HepG2 (cell line): ENCODE measurements at regions not wholly inside any gene's neighbourhood (a gene's known extent, or its start where the extent isn't known, plus 50 kb on each side); places are given as distances from the start of the nearest gene placed in this dataset.

Source experiments
- ATAC-seq: fragments of 200-7000 bp; cut with Tn5 transposase; 3 replicates; pipeline ENCODE4 v1.9.1; 2020; ENCODE audit warnings: mild to moderate bottlenecking, moderate library complexity
- BruUV-seq: library from RNA; stranded (reverse); fragments of 400-500 nt; replicated peaks from 2 replicates; lab custom pipeline; 2021; lab: Mats Ljungman, UMichigan
- CTCF ChIA-PET: fragments of 300-600 bp; formaldehyde crosslinking; extraction: SDS; loops from one replicate; lab custom pipeline; 2021; ENCODE audit warnings: low total read pairs, inconsistent platforms, low intra/inter-chr PET ratio; lab: Yijun Ruan, JAX
- POLR2A ChIA-PET: fragments of 350-600 bp; sonication (Branson Sonifier 250); formaldehyde crosslinking; loops from one replicate; lab custom pipeline; 2020; ENCODE audit warnings: antibody characterized with exemption, inconsistent platforms; lab: Yijun Ruan, JAX
- DNase-seq: peaks from one replicate; pipeline ENCODE4 v3.0.0-alpha.2; 2015; ENCODE audit warnings: low spot score
- FAIRE-seq: peaks from 3 replicates; lab custom pipeline; 2011; peaks lifted over from hg19 to GRCh38; lab: Jason Lieb, UNC
- H2AFZ ChIP-seq: one replicate; pipeline ENCODE4 v1.6.1; 2011; ENCODE audit warnings: low read length, inconsistent platforms
- H3K27ac ChIP-seq: fragments of 300-600 bp; 3 replicates; pipeline ENCODE4 v1.8.0; 2011; ENCODE audit warnings: mixed run types, mild to moderate bottlenecking, mixed read lengths, low read length, inconsistent platforms; ENCODE audit not compliant: insufficient read depth; ENCODE audit errors: extremely low read length
- H3K27me3 ChIP-seq, 2 experiments: fragments of 200-600 bp in 1 of 2; 2 replicates in 1 of 2; 3 replicates in 1 of 2; pipeline versions ENCODE4 v1.6.0 to v1.8.0; 2011; ENCODE audit warnings: low read length in 2 of 2, mild to moderate bottlenecking in 2 of 2, moderate library complexity in 2 of 2, inconsistent platforms in 1 of 2; ENCODE audit not compliant: insufficient read depth in 2 of 2, control insufficient read depth in 1 of 2
- H3K36me3 ChIP-seq, 2 experiments: fragments of 200-600 bp in 1 of 2; replicated peaks in 1 of 2; 2 replicates in 1 of 2; 3 replicates in 1 of 2; pipeline versions ENCODE4 v1.5.1 to v1.8.0; 2011; ENCODE audit warnings: low read length in 2 of 2, inconsistent platforms in 1 of 2; ENCODE audit not compliant: insufficient read depth in 2 of 2, control insufficient read depth in 1 of 2
- H3K4me1 ChIP-seq: 2 replicates; pipeline ENCODE4 v1.5.1; 2012; ENCODE audit warnings: low read length, inconsistent platforms; ENCODE audit not compliant: insufficient read depth
- H3K4me2 ChIP-seq: 2 replicates; pipeline ENCODE4 v1.6.0; 2011; ENCODE audit warnings: low read depth, low read length, inconsistent platforms
- H3K4me3 ChIP-seq, 3 experiments: fragments of 200-600 bp in 1 of 3; sonication (generic), shearing (Covaris generic) in 1 of 3; replicated peaks in 1 of 3; 2 replicates each; pipeline ENCODE4 v1.5.1; 2011 to 2016; ENCODE audit warnings: low read length in 3 of 3, inconsistent platforms in 2 of 3, low read depth in 2 of 3, mild to moderate bottlenecking in 2 of 3, control low read depth in 1 of 3, mixed read lengths in 1 of 3; ENCODE audit not compliant: insufficient read depth in 1 of 3
- H3K79me2 ChIP-seq: one replicate; pipeline ENCODE4 v1.6.1; 2011; ENCODE audit warnings: low read length, inconsistent platforms; ENCODE audit not compliant: insufficient read depth
- H3K9ac ChIP-seq: 2 replicates; pipeline ENCODE4 v1.6.0; 2011; ENCODE audit warnings: mild to moderate bottlenecking, low read depth, low read length, inconsistent platforms; ENCODE audit not compliant: insufficient read depth
- H3K9me3 ChIP-seq: 2 replicates; pipeline ENCODE4 v1.5.1; 2012; ENCODE audit warnings: mild to moderate bottlenecking, low read length
- H4K20me1 ChIP-seq: 2 replicates; pipeline ENCODE4 v1.6.0; 2011; ENCODE audit warnings: inconsistent platforms, mild to moderate bottlenecking, low read length, moderate library complexity; ENCODE audit not compliant: insufficient read depth
- CBX2 ChIP-seq, 2 experiments: fragments of 200-600 bp in 1 of 2; sonication (generic); formaldehyde crosslinking in 1 of 2; IDR thresholded peaks; 2 replicates each; pipeline versions ENCODE4 v1.7.0 to v1.8.1; 2018 to 2022; ENCODE audit warnings: low read depth in 2 of 2, low read length in 1 of 2, mild to moderate bottlenecking in 1 of 2, missing genetic modification reagents in 1 of 2
- ISL2 ChIP-seq: sonication (generic); formaldehyde crosslinking; IDR thresholded peaks from 2 replicates; pipeline ENCODE4 v1.5.0; 2020; ENCODE audit warnings: missing genetic modification reagents
- PATZ1 ChIP-seq: sonication (generic); formaldehyde crosslinking; IDR thresholded peaks from 2 replicates; pipeline ENCODE4 v1.4.0; 2020; ENCODE audit warnings: missing genetic modification reagents
- SIX1 ChIP-seq: sonication (generic); formaldehyde crosslinking; IDR thresholded peaks from 2 replicates; pipeline ENCODE4 v1.4.0; 2020; ENCODE audit warnings: missing genetic modification reagents, borderline replicate concordance
- SMAD1 ChIP-seq: sonication (generic); formaldehyde crosslinking; IDR thresholded peaks from 2 replicates; pipeline ENCODE4 v1.4.0; 2020; ENCODE audit warnings: missing genetic modification reagents, low read depth, mild to moderate bottlenecking, borderline replicate concordance
- ZBTB26 ChIP-seq: IDR thresholded peaks from 2 replicates; pipeline ENCODE4 v1.6.1; 2016; ENCODE audit warnings: missing compliant biosample characterization, missing genetic modification reagents, borderline replicate concordance
- ZFP82 ChIP-seq: sonication (generic); formaldehyde crosslinking; IDR thresholded peaks from 2 replicates; pipeline ENCODE4 v1.5.1; 2020; ENCODE audit warnings: mild to moderate bottlenecking, missing genetic modification reagents, borderline replicate concordance
- ZNF510 ChIP-seq: sonication (generic); formaldehyde crosslinking; IDR thresholded peaks from 2 replicates; pipeline ENCODE4 v1.4.0; 2020; ENCODE audit warnings: low read depth, mild to moderate bottlenecking, missing genetic modification reagents
- ZNF556 ChIP-seq: sonication (generic); formaldehyde crosslinking; IDR thresholded peaks from 2 replicates; pipeline ENCODE4 v1.4.0; 2020; ENCODE audit warnings: mild to moderate bottlenecking, missing genetic modification reagents, borderline replicate concordance
- ZNF569 ChIP-seq: sonication (generic); formaldehyde crosslinking; IDR thresholded peaks from 2 replicates; pipeline ENCODE4 v1.5.0; 2020; ENCODE audit warnings: mild to moderate bottlenecking, missing genetic modification reagents, moderate library complexity, borderline replicate concordance
- ZNF710 ChIP-seq: sonication (generic); formaldehyde crosslinking; IDR thresholded peaks from 2 replicates; pipeline ENCODE4 v1.5.0; 2020; ENCODE audit warnings: mild to moderate bottlenecking, missing genetic modification reagents, borderline replicate concordance
- ZNF749 ChIP-seq: sonication (generic); formaldehyde crosslinking; IDR thresholded peaks from 2 replicates; pipeline ENCODE4 v1.8.0; 2022; ENCODE audit warnings: mild to moderate bottlenecking, missing genetic modification reagents, moderate library complexity, borderline replicate concordance
- WGBS: methylation state at CpG from one replicate; pipeline ENCODE4 v1.1.6; 2017; ENCODE audit warnings: low lambda C conversion rate; 5-methylcytosine and 5-hydroxymethylcytosine counted together
- in situ Hi-C: cut with HindIII; loops from 2 replicates; pipeline ENCODE4 v1.10.0; 2017; ENCODE audit warnings: low pct_unique_long_range_greater_than_20kb; ENCODE audit not compliant: extremely low pct_ligation_motif_present
- intact Hi-C: fragments of 100-400 bp; cut with micrococcal nuclease; formaldehyde crosslinking; loops from one replicate; pipeline ENCODE4 v1.10.0; 2022; ENCODE audit not compliant: unreplicated experiment
- TF ChIP-seq, protein P1 (sequence below): sonication (generic); formaldehyde crosslinking; IDR thresholded peaks from 2 replicates; pipeline ENCODE4 v1.4.0; 2020; ENCODE audit warnings: low read depth, missing genetic modification reagents

- in situ Hi-C loops: no loop called here
- TF ChIP-seq SIX1 (CRISPR knock-in tag) (no peak), ZFP82 (CRISPR knock-in tag) (no peak), CBX2 (IDR thresholded peaks at IDR 0.05; ENCODE audit: low read depth, low read length) (no peak), CBX2 (CRISPR knock-in tag; IDR thresholded peaks at IDR 0.05; ENCODE audit: low read depth) (no peak), ZNF710 (CRISPR knock-in tag) (no peak), ZNF569 (no peak), SMAD1 (CRISPR knock-in tag) (no peak), ZNF556 (CRISPR knock-in tag) (no peak), ISL2 (CRISPR knock-in tag) (no peak), ZNF510 (CRISPR knock-in tag) (no peak), ZNF749 (no peak), PATZ1 (CRISPR knock-in tag) (no peak), ZBTB26 (CRISPR knock-in tag) (no peak)
- TF ChIP-seq, protein P1, sequence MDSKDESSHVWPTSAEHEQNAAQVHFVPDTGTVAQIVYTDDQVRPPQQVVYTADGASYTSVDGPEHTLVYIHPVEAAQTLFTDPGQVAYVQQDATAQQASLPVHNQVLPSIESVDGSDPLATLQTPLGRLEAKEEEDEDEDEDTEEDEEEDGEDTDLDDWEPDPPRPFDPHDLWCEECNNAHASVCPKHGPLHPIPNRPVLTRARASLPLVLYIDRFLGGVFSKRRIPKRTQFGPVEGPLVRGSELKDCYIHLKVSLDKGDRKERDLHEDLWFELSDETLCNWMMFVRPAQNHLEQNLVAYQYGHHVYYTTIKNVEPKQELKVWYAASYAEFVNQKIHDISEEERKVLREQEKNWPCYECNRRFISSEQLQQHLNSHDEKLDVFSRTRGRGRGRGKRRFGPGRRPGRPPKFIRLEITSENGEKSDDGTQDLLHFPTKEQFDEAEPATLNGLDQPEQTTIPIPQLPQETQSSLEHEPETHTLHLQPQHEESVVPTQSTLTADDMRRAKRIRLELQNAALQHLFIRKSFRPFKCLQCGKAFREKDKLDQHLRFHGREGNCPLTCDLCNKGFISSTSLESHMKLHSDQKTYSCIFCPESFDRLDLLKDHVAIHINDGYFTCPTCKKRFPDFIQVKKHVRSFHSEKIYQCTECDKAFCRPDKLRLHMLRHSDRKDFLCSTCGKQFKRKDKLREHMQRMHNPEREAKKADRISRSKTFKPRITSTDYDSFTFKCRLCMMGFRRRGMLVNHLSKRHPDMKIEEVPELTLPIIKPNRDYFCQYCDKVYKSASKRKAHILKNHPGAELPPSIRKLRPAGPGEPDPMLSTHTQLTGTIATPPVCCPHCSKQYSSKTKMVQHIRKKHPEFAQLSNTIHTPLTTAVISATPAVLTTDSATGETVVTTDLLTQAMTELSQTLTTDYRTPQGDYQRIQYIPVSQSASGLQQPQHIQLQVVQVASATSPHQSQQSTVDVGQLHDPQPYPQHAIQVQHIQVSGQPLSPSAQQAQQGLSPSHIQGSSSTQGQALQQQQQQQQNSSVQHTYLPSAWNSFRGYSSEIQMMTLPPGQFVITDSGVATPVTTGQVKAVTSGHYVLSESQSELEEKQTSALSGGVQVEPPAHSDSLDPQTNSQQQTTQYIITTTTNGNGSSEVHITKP (CRISPR knock-in tag): no peak
These were observed 420.6 kb downstream of the ZNF536 start for GRCh38 chr19:30792561-30793505.

More at GRCh38 chr19:30792561-30793505, 420.6 kb downstream of the ZNF536 start:
- Histone ChIP-seq H3K9ac (no peak overlapping the region), H3K4me2 (no peak overlapping the region), H4K20me1 (no peaks in the 10 kb centered on the region), H3K4me3 (no peak overlapping the region), H3K4me1 (no peaks in the 10 kb centered on the region), H2AFZ (no peak overlapping the region), H3K36me3 (no peaks in the 10 kb centered on the region), H3K9me3 (peaks cover 11% of the 10 kb centered on the region; the same call in 1 of the 2 replicates), H3K27me3 (no peaks in the 10 kb centered on the region), H3K79me2 (no peaks in the 10 kb centered on the region), H3K27ac (no peak overlapping the region)
- WGBS: 11% methylated on average over 6 of the region's 6 CpGs
- intact Hi-C loops: no loop called here
- BruUV-seq: no TSS peak
- DNase-seq (no peak), ATAC-seq (no peak), FAIRE-seq (no peak)
- POLR2A ChIA-PET: no interaction called here
- CTCF ChIA-PET: no interaction called here
